Neuronal stem cell (in vitro differentiated cells): ENCODE measurements at regions not wholly inside any gene's neighbourhood (a gene's known extent, or its start where the extent isn't known, plus 50 kb on each side); places are given as distances from the start of the nearest gene placed in this dataset.
"Not testable (repeated sequence)": the region's sequence is repeated elsewhere in the genome, so short reads cannot be mapped to it uniquely, and the experiment has no call there.

Source experiments
- DNase-seq: peaks from one replicate; pipeline ENCODE4 v3.0.0-alpha.2; 2013; ENCODE audit warnings: low spot score
- H2AFZ ChIP-seq: one replicate; pipeline ENCODE4 v1.6.1; 2013; ENCODE audit warnings: mild to moderate bottlenecking, low read length, inconsistent platforms
- H2AK5ac ChIP-seq: 2 replicates; pipeline ENCODE4 v1.6.1; 2013; ENCODE audit warnings: low read depth, mild to moderate bottlenecking, inconsistent platforms, low read length, moderate library complexity, mixed read lengths
- H2BK120ac ChIP-seq: 2 replicates; pipeline ENCODE4 v1.6.1; 2013; ENCODE audit warnings: low read depth, mild to moderate bottlenecking, inconsistent platforms, low read length, moderate library complexity, mixed read lengths
- H2BK12ac ChIP-seq: one replicate; pipeline ENCODE4 v1.6.1; 2013; ENCODE audit warnings: low read length, inconsistent platforms
- H2BK15ac ChIP-seq: 2 replicates; pipeline ENCODE4 v1.6.1; 2013; ENCODE audit warnings: mild to moderate bottlenecking, low read length, inconsistent platforms, mixed read lengths
- H2BK5ac ChIP-seq: one replicate; pipeline ENCODE4 v1.6.1; 2013; ENCODE audit warnings: inconsistent platforms, mild to moderate bottlenecking, low read length, moderate library complexity
- H3K14ac ChIP-seq: one replicate; pipeline ENCODE4 v1.6.1; 2013; ENCODE audit warnings: low read length, inconsistent platforms
- H3K18ac ChIP-seq: 2 replicates; pipeline ENCODE4 v1.6.1; 2013; ENCODE audit warnings: low read length, inconsistent platforms
- H3K23ac ChIP-seq: 2 replicates; pipeline ENCODE4 v1.6.1; 2013; ENCODE audit warnings: low read depth, mild to moderate bottlenecking, mixed read lengths, low read length, inconsistent platforms; ENCODE audit not compliant: poor library complexity
- H3K27ac ChIP-seq: replicated peaks from 3 replicates; pipeline ENCODE4 v1.5.1; 2013; ENCODE audit warnings: low read length, inconsistent platforms
- H3K27me3 ChIP-seq, 3 experiments: 2 replicates each; pipeline ENCODE4 v1.6.1; 2013; ENCODE audit warnings: low read length in 3 of 3, mild to moderate bottlenecking in 2 of 3, inconsistent platforms in 1 of 3, low read depth in 1 of 3, mixed read lengths in 1 of 3, moderate library complexity in 1 of 3; ENCODE audit not compliant: control insufficient read depth in 3 of 3, insufficient read depth in 3 of 3
- H3K36me3 ChIP-seq, 2 donors: replicated peaks in 1 of 2; 2 replicates each; pipeline ENCODE4 v1.6.1; 2013; ENCODE audit warnings: low read length in 2 of 2; ENCODE audit not compliant: control insufficient read depth in 2 of 2, insufficient read depth in 2 of 2
- H3K4ac ChIP-seq: 2 replicates; pipeline ENCODE4 v1.6.1; 2013; ENCODE audit warnings: inconsistent platforms, mild to moderate bottlenecking, low read length, moderate library complexity
- H3K4me1 ChIP-seq, 2 donors: 1 replicate in 1 of 2; 2 replicates in 1 of 2; pipeline ENCODE4 v1.6.1; 2013; ENCODE audit warnings: low read length in 2 of 2, low read depth in 1 of 2; ENCODE audit not compliant: control insufficient read depth in 2 of 2, insufficient read depth in 1 of 2
- H3K4me2 ChIP-seq: one replicate; pipeline ENCODE4 v1.6.1; 2013; ENCODE audit warnings: mild to moderate bottlenecking, low read length, inconsistent platforms; ENCODE audit not compliant: insufficient read depth, poor library complexity, severe bottlenecking
- H3K4me3 ChIP-seq, 2 donors: 2 replicates each; pipeline ENCODE4 v1.5.1; 2013; ENCODE audit warnings: low read length in 2 of 2, mild to moderate bottlenecking in 2 of 2, inconsistent platforms in 1 of 2, moderate library complexity in 1 of 2
- H3K79me1 ChIP-seq: one replicate; pipeline ENCODE4 v1.6.1; 2013; ENCODE audit warnings: low read depth, mild to moderate bottlenecking, inconsistent platforms, low read length, moderate library complexity
- H3K9ac ChIP-seq: one replicate; pipeline ENCODE4 v1.6.1; 2013; ENCODE audit warnings: mild to moderate bottlenecking, low read depth, low read length, inconsistent platforms; ENCODE audit not compliant: poor library complexity
- H3K9me3 ChIP-seq, 2 donors: replicated peaks in 1 of 2; 2 replicates each; pipeline versions ENCODE3 to v1.6.1; 2013; ENCODE audit warnings: low read length in 2 of 2, mild to moderate bottlenecking in 2 of 2, inconsistent platforms in 1 of 2, low read depth in 1 of 2, mixed read lengths in 1 of 2, moderate library complexity in 1 of 2; ENCODE audit not compliant: control insufficient read depth in 2 of 2, insufficient read depth in 1 of 2
- H4K8ac ChIP-seq: one replicate; pipeline ENCODE4 v1.6.1; 2013; ENCODE audit warnings: low read depth, mild to moderate bottlenecking, inconsistent platforms, low read length, moderate library complexity
- H4K91ac ChIP-seq: one replicate; pipeline ENCODE4 v1.6.1; 2013; ENCODE audit warnings: low read length, low read depth, mild to moderate bottlenecking, inconsistent platforms; ENCODE audit not compliant: poor library complexity
- WGBS, 2 donors: extraction: QIAGEN DNeasy Blood & Tissue Kit; methylation state at CpG; one replicate each; pipeline ENCODE4 v1.1.7; 2013; ENCODE audit warnings: missing lambda C conversion rate in 2 of 2, mixed read lengths in 1 of 2; ENCODE audit not compliant: insufficient read length in 2 of 2, insufficient replicate concordance in 1 of 2; ENCODE audit errors: extremely low coverage in 2 of 2; 5-methylcytosine and 5-hydroxymethylcytosine counted together

DNA sequence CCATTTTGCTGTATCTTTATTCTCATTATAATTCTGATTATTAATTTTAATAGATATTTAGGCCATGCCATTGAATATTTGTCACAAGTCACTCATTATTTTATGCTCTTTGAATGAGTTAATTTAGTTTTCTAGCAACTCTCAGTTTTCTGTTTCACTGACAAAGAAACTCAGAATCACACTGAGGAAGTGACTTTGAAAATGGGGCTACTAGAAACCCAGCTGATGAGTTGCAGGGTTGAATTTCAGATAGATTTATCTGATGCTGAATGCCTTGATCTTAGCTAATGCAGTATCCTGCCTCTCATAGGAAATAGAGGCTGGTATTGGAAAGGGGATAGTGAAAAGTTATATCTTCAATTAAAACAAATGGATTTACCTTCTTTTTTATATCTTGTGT, 67.4 kb upstream of the PLA2G4A start:
- no peak overlapping the region for H2AFZ ChIP-seq
- H2BK120ac ChIP-seq: no peak overlapping the region
- no peak overlapping the region for H3K4me2 ChIP-seq
- H3K27ac ChIP-seq: no peak overlapping the region
- H4K91ac ChIP-seq: no peak overlapping the region
- H3K23ac ChIP-seq: no peak overlapping the region
- H3K4me1 ChIP-seq: no peaks in the 10 kb centered on the region
- no peak overlapping the region for H3K14ac ChIP-seq
- no peaks in the 10 kb centered on the region for H3K27me3 ChIP-seq
- H3K79me1 ChIP-seq: no peaks in the 10 kb centered on the region
- H2BK15ac ChIP-seq: no peak overlapping the region
- H3K36me3 ChIP-seq: no peaks in the 10 kb centered on the region
- H2BK12ac ChIP-seq: no peak overlapping the region
- H3K18ac ChIP-seq: no peak overlapping the region
- H3K4me3 ChIP-seq: no peak overlapping the region
- no peaks in the 10 kb centered on the region for H3K9me3 ChIP-seq
- no peak overlapping the region for H2AK5ac ChIP-seq
- no peak overlapping the region for H3K4ac ChIP-seq
- H3K9ac ChIP-seq: no peak overlapping the region
- no peak for DNase-seq
- H2BK5ac ChIP-seq: no peak overlapping the region
- no peak overlapping the region for H4K8ac ChIP-seq

DNA sequence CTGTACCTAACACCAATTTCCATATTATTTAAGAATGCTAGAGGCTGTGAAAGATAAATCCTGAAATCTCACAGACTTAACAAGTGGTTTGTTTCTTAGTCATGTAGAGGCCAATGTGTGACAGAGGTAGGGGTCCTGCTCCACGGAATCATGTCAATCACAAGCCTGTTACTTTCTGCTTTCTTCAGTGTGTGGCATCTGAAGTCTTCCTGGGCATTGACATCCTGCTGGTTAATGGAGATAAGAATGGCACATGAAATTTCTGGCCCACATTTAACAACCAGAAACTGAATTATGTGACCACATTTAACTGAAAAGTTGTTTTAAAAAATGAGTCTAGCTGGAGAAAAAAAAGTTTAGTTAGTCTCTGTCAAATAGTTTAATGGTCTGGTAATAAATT, 68.3 kb upstream of the PLA2G4A start:
- H3K14ac ChIP-seq: no peak overlapping the region

DNA sequence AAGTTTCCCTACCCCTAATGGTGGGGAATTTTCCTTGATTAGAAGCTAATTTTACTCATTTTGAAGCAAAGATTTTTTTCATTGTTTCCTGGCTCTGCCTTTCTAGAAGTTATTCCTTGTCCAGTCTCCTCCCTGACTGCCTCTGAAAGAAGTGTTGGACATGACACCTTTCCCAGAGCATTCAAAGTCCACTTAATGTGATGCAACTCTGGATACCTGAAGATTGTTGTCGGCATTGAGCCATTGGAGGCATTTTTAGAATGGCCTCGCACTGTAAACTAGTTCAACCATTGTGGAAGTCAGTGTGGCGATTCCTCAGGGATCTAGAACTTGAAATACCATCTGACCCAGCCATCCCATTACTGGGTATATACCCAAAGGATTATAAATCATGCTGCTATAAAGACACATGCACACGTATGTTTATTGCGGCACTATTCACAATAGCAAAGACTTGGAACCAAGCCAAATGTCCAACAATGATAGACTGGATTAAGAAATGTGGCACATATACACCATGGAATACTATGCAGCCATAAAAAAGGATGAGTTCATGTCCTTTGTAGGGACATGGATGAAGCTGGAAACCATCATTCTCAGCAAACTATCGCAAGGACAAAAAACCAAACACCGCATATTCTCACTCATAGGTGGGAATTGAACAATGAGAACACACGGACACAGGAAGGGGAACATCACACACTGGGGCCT, 69.7 kb upstream of the PLA2G4A start:
- H3K18ac ChIP-seq, H3K4me2 ChIP-seq, H3K79me1 ChIP-seq, H2AFZ ChIP-seq, DNase-seq, H3K4me1 ChIP-seq, H2BK120ac ChIP-seq, H2AK5ac ChIP-seq, H3K27me3 ChIP-seq, H3K9ac ChIP-seq, H3K27ac ChIP-seq, H2BK12ac ChIP-seq, H3K14ac ChIP-seq, H2BK5ac ChIP-seq, H3K9me3 ChIP-seq, H3K36me3 ChIP-seq, H4K8ac ChIP-seq, H2BK15ac ChIP-seq, H4K91ac ChIP-seq, H3K4ac ChIP-seq, H3K23ac ChIP-seq, H3K4me3 ChIP-seq: not testable (repeated sequence)
- no CpG with 5 or more reads among the region's 8 CpGs for WGBS, 2 donors

More for the DNA sequence above, 68.3 kb upstream of the PLA2G4A start:
- H3K27me3 ChIP-seq: no peaks in the 10 kb centered on the region
- no peaks in the 10 kb centered on the region for H3K9me3 ChIP-seq
- no peaks in the 10 kb centered on the region for H3K36me3 ChIP-seq
- no CpG with 5 or more reads among the region's 1 CpG for WGBS, 2 donors
- no peak overlapping the region for H2BK15ac ChIP-seq
- no peak overlapping the region for H3K4me3 ChIP-seq
- no peak overlapping the region for H4K91ac ChIP-seq
- H3K4me2 ChIP-seq: no peak overlapping the region
- H3K9ac ChIP-seq: no peak overlapping the region
- no peak overlapping the region for H4K8ac ChIP-seq
- no peak overlapping the region for H3K18ac ChIP-seq
- no peak overlapping the region for H3K23ac ChIP-seq
- H3K79me1 ChIP-seq: no peaks in the 10 kb centered on the region
- no peak overlapping the region for H3K4ac ChIP-seq
- H2AK5ac ChIP-seq: no peak overlapping the region
- no peaks in the 10 kb centered on the region for H3K4me1 ChIP-seq
- no peak overlapping the region for H3K27ac ChIP-seq
- no peak overlapping the region for H2BK120ac ChIP-seq
- no peak overlapping the region for H2BK5ac ChIP-seq
- no peak overlapping the region for H2BK12ac ChIP-seq
- no peak overlapping the region for H2AFZ ChIP-seq
- DNase-seq: no peak

DNA sequence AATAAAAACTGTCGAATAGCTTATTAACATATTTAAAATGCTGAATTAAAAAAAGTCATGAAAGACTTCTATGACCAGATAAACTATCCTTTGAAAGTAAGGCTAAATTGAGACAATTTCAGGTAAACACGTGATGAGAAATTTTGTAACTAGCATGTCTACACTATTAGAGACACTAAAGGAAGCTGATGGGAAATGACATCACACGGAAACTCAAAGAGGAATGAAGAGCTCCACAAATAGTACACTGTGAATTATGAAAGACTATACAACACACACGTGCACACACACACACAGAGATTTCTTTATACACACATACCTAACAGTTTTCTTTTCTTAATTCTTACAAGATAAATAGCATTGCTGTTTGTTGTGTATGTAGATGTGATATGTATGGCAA, 70.9 kb upstream of the PLA2G4A start:
- Histone ChIP-seq H3K27ac (no peak overlapping the region), H3K4me2 (no peak overlapping the region), H3K18ac (no peak overlapping the region), H3K27me3 (no peaks in the 10 kb centered on the region), H3K9ac (no peak overlapping the region), H3K9me3 (no peaks in the 10 kb centered on the region), H3K4me1 (no peaks in the 10 kb centered on the region), H2BK5ac (no peak overlapping the region), H2AFZ (no peak overlapping the region), H2BK120ac (no peak overlapping the region), H3K4ac (no peak overlapping the region), H4K91ac (no peak overlapping the region), H4K8ac (no peak overlapping the region), H2BK12ac (no peak overlapping the region), H3K14ac (no peak overlapping the region), H3K4me3 (no peak overlapping the region), H3K79me1 (no peaks in the 10 kb centered on the region), H3K23ac (no peak overlapping the region), H2AK5ac (no peak overlapping the region), H3K36me3 (no peaks in the 10 kb centered on the region), H2BK15ac (no peak overlapping the region)
- no CpG with 5 or more reads among the region's 4 CpGs for WGBS, 2 donors
- DNase-seq: no peak
